ENCODE measurements at regions not wholly inside any gene's neighbourhood (a gene's known extent, or its start where the extent isn't known, plus 50 kb on each side); places are given as distances from the start of the nearest gene placed in this dataset.

DNA sequence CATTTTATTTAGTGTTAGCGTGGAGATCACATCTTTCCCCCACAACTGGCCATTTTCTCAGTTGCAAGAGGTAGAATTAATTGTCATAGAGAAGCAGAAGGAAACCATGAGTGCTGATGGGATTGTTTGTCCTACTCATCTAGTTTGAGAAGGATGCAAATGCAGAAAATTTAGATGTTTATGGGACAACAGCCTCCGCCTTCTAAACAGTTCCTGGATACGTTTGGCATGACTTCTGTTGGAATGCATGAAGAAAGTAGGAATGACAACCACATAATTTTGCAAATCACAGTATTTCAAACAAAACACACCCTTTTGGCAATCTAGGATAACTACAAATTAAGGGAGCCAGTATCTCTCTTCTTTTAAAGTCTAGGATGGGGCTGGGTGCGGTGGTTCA, 240.1 kb upstream of the SUCLG2 start:
- Histone ChIP-seq H3K9ac (ENCODE audit: low read depth, low read length) (no peak overlapping the region), H3K4me1 (ENCODE audit: insufficient read depth, low read length) (no peaks in the 10 kb centered on the region), H3K9me3 (ENCODE audit: control insufficient read depth, insufficient read depth, low read length) (no peaks in the 10 kb centered on the region; the same call in 1 of the 2 replicates), H3K36me3 (ENCODE audit: insufficient read depth, low read length) (no peaks in the 10 kb centered on the region)

DNA sequence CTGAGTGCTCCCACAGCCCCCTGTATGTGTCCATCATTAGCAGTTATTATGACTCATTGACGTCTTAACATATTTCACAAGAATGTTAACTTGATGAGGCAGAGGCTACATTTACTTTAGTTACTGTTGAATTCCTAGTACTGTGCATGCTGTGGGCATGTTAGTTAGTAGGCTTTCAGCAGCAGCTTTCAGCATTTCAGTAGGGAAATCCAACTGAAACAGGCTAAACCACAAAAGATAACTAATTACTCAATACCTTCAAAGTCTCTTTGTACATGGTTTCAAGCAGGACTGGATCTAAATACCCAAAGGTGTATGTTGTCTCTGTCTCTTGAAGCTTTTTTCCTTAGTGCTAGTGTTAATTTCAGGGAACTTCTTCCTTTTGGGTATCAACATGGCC, 229.9 kb upstream of the SUCLG2 start:
- Histone ChIP-seq H3K36me3 (ENCODE audit: insufficient read depth, low read length) (no peaks in the 10 kb centered on the region), H3K4me1 (ENCODE audit: insufficient read depth, low read length) (no peaks in the 10 kb centered on the region), H3K9ac (ENCODE audit: low read depth, low read length) (no peak overlapping the region), H3K9me3 (ENCODE audit: control insufficient read depth, insufficient read depth, low read length) (no peaks in the 10 kb centered on the region)

- H3K4me1 ChIP-seq (ENCODE audit: insufficient read depth, low read length): no peaks in the 10 kb centered on the region
- no peaks in the 10 kb centered on the region for H3K36me3 ChIP-seq (ENCODE audit: insufficient read depth, low read length)
- no peaks in the 10 kb centered on the region for H3K9me3 ChIP-seq (ENCODE audit: control insufficient read depth, insufficient read depth, low read length)
- H3K9ac ChIP-seq (ENCODE audit: low read depth, low read length): no peak overlapping the region
Measured at GRCh38 chr3:67883766-67884165, 229.4 kb upstream of the SUCLG2 start.

GRCh38 chr3:67882981-67883380, 228.6 kb upstream of the SUCLG2 start:
- no peaks in the 10 kb centered on the region for H3K4me1 ChIP-seq (ENCODE audit: insufficient read depth, low read length)
- H3K36me3 ChIP-seq (ENCODE audit: insufficient read depth, low read length): no peaks in the 10 kb centered on the region
- no peak overlapping the region for H3K9ac ChIP-seq (ENCODE audit: low read depth, low read length)
- H3K9me3 ChIP-seq (ENCODE audit: control insufficient read depth, insufficient read depth, low read length): no peaks in the 10 kb centered on the region

GRCh38 chr3:67876261-67876660, 221.8 kb upstream of the SUCLG2 start:
- Histone ChIP-seq H3K4me1 (ENCODE audit: insufficient read depth, low read length) (no peaks in the 10 kb centered on the region), H3K9ac (ENCODE audit: low read depth, low read length) (no peak overlapping the region), H3K36me3 (ENCODE audit: insufficient read depth, low read length) (no peaks in the 10 kb centered on the region), H3K9me3 (ENCODE audit: control insufficient read depth, insufficient read depth, low read length) (no peaks in the 10 kb centered on the region)

- Histone ChIP-seq H3K4me1 (ENCODE audit: insufficient read depth, low read length) (no peaks in the 10 kb centered on the region), H3K9ac (ENCODE audit: low read depth, low read length) (no peak overlapping the region), H3K9me3 (ENCODE audit: control insufficient read depth, insufficient read depth, low read length) (no peaks in the 10 kb centered on the region), H3K36me3 (ENCODE audit: insufficient read depth, low read length) (no peaks in the 10 kb centered on the region)
Measured at GRCh38 chr3:67875858-67876257, 221.4 kb upstream of the SUCLG2 start.

DNA sequence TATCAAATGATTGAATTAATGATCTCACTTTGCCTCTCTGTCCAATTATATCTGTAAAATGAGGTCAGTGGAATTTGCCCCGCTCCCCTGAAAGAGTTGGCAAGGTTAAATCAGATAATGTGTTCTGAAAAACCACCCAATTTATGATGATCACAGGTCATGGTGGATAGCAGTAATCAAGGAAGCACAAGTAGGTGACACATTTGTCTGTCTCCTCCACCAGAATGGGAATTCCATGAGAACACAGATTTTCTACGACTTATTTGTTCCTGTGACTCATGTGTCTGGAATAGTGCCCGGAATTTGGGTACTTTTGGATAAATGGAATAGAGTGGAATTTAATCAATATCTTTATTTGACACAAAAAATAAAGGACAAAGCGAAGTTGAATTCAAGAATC, 220.9 kb upstream of the SUCLG2 start:
- H3K36me3 ChIP-seq (ENCODE audit: insufficient read depth, low read length): no peaks in the 10 kb centered on the region
- no peaks in the 10 kb centered on the region for H3K4me1 ChIP-seq (ENCODE audit: insufficient read depth, low read length)
- no peak overlapping the region for H3K9ac ChIP-seq (ENCODE audit: low read depth, low read length)
- H3K9me3 ChIP-seq (ENCODE audit: control insufficient read depth, insufficient read depth, low read length): no peaks in the 10 kb centered on the region

DNA sequence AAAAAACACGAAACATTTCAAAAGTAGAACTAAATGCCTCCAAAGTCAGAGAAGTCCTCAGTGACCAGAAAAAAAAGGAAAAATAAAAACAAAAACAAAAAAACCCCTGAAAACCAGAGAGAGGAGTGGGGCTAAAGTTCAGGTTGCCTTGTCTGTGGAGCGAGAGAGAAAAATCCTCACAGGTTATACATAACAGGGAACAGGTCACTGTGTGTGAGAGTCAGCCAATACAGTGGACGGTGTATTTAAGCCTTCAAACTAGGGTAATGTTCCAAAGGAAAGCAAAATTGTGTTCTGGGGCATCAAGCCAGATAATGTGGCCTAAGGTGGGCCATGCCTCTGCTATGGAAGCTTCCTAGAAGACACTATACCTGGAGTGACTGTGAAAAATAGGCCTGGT, 216.1 kb upstream of the SUCLG2 start:
- Histone ChIP-seq H3K4me1 (ENCODE audit: insufficient read depth, low read length) (no peaks in the 10 kb centered on the region), H3K9ac (ENCODE audit: low read depth, low read length) (no peak overlapping the region), H3K9me3 (ENCODE audit: control insufficient read depth, insufficient read depth, low read length) (no peaks in the 10 kb centered on the region), H3K36me3 (ENCODE audit: insufficient read depth, low read length) (no peaks in the 10 kb centered on the region)

GRCh38 chr3:67866571-67866970, 212.2 kb upstream of the SUCLG2 start:
- Histone ChIP-seq H3K36me3 (ENCODE audit: insufficient read depth, low read length) (no peaks in the 10 kb centered on the region), H3K9me3 (ENCODE audit: control insufficient read depth, insufficient read depth, low read length) (no peaks in the 10 kb centered on the region), H3K4me1 (ENCODE audit: insufficient read depth, low read length) (no peaks in the 10 kb centered on the region), H3K9ac (ENCODE audit: low read depth, low read length) (no peak overlapping the region)

DNA sequence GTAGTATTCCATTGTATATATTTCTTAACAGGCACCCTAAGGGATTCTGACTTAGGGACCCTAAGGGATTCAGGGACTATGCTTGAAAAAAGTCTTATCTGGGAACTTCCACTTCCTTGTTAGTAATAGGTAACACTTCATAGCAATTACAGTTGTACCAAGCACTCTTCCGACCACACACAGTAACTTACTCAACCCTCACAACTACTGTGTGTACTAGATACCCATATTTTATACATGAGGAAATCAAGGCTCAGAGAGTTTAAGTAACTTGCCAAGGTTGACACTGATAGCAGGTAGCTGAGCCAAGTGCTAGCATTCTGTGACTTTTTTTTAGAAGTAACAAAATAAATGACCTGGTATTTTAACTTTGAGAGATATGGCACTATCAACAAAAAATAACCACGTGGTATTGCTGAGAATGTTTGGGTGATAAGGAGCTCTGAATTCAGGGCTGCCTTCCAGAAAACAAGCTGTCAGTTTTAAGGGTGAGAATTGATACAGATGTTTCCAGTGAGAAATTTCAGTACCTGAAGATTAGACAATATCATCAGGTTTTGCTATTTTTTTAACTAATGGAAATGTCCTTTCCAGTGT, 210.3 kb upstream of the SUCLG2 start:
- no peaks in the 10 kb centered on the region for H3K9me3 ChIP-seq (ENCODE audit: control insufficient read depth, insufficient read depth, low read length)
- H3K9ac ChIP-seq (ENCODE audit: low read depth, low read length): no peak overlapping the region
- H3K36me3 ChIP-seq (ENCODE audit: insufficient read depth, low read length): no peaks in the 10 kb centered on the region
- no peaks in the 10 kb centered on the region for H3K4me1 ChIP-seq (ENCODE audit: insufficient read depth, low read length)

DNA sequence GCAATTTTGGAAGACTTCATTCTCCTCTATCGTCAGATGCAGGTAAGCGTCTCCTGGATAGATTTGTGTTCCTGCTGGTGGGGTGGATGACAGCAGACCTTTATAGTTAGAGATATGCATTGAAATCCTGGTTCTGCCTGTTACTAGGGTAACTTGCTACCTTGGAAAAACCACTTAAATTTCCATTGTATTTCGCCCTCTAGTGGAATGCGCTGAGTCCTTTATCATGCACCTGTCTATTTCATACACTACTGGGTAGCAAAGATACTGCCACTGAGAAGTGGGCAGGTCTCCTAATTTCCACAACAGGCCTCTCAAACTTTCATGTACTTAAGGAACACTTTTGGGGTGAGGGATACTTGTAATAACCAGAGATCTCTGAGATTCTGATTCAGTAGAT, 209.5 kb upstream of the SUCLG2 start:
- no peaks in the 10 kb centered on the region for H3K9me3 ChIP-seq (ENCODE audit: control insufficient read depth, insufficient read depth, low read length)
- H3K9ac ChIP-seq (ENCODE audit: low read depth, low read length): no peak overlapping the region
- no peaks in the 10 kb centered on the region for H3K4me1 ChIP-seq (ENCODE audit: insufficient read depth, low read length)
- no peaks in the 10 kb centered on the region for H3K36me3 ChIP-seq (ENCODE audit: insufficient read depth, low read length)

DNA sequence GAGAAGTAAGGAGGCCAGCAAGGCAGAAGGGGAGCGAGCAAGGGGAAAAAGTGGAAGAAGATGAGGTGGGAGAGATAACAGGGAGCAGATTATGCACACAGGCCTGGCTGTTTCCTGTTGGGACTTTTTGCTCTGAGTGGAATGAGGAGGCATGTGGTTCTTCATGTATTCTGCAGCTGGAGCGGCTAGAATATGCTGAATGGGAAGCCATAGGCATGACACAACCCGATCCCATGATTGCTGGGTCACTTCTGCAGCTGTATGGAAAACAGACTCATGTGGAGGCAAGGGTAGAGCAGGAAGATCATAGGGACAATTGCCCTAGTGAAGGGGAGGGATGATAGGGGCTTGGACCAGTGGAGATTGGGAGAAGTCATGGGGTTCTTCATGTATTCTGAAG, 206.0 kb upstream of the SUCLG2 start:
- H3K36me3 ChIP-seq (ENCODE audit: insufficient read depth, low read length): no peaks in the 10 kb centered on the region

GRCh38 chr3:67858492-67858891, 204.1 kb upstream of the SUCLG2 start:
- Histone ChIP-seq H3K9me3 (ENCODE audit: control insufficient read depth, insufficient read depth, low read length) (no peaks in the 10 kb centered on the region), H3K4me1 (ENCODE audit: insufficient read depth, low read length) (no peaks in the 10 kb centered on the region), H3K9ac (ENCODE audit: low read depth, low read length) (no peak overlapping the region), H3K36me3 (ENCODE audit: insufficient read depth, low read length) (no peaks in the 10 kb centered on the region)

More for the DNA sequence above, 206.0 kb upstream of the SUCLG2 start:
- Histone ChIP-seq H3K9ac (ENCODE audit: low read depth, low read length) (no peak overlapping the region), H3K9me3 (ENCODE audit: control insufficient read depth, insufficient read depth, low read length) (no peaks in the 10 kb centered on the region), H3K4me1 (ENCODE audit: insufficient read depth, low read length) (no peaks in the 10 kb centered on the region)

DNA sequence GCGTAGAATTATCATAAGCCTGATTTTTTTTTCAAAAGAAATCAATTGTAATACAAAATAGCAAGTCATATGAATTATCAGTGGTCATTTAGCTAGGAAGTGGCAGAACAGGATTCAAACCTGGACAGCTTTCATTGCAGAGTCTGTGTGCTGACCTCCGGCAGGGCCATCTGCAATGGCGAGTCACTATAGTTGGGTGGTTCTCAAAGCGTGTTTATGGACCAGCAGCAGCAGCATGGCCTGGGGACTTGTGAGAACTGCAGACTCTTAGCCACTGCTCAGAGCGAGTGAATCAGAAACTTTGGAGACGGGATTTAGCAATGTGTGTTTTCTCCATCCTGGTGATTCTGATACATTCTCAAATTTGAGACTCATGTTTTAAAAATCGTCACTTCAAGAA, 202.3 kb upstream of the SUCLG2 start:
- Histone ChIP-seq H3K9me3 (ENCODE audit: control insufficient read depth, insufficient read depth, low read length) (no peaks in the 10 kb centered on the region), H3K9ac (ENCODE audit: low read depth, low read length) (no peak overlapping the region), H3K4me1 (ENCODE audit: insufficient read depth, low read length) (no peaks in the 10 kb centered on the region), H3K36me3 (ENCODE audit: insufficient read depth, low read length) (no peaks in the 10 kb centered on the region)

DNA sequence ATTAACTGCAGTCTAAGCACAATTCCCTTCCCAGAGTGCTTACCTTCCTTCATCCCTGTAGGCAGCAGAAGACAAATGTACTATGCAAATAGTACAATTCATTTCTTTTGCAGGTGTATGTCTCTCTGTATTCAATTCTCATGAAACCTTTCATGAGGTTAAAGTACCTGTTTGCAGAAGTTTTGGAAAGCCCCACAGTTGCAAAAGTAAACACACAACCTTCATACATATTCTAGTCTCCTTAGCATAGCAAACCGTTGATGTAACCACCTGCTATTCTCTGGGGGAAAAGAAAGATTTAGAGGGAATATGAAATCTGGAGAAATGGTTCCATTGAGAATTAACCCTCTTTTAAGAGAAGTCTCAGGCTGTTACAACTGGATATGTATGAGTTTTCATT, 200.3 kb upstream of the SUCLG2 start:
- no peaks in the 10 kb centered on the region for H3K36me3 ChIP-seq (ENCODE audit: insufficient read depth, low read length)
- H3K9ac ChIP-seq (ENCODE audit: low read depth, low read length): no peak overlapping the region
- no peaks in the 10 kb centered on the region for H3K4me1 ChIP-seq (ENCODE audit: insufficient read depth, low read length)
- H3K9me3 ChIP-seq (ENCODE audit: control insufficient read depth, insufficient read depth, low read length): no peaks in the 10 kb centered on the region

DNA sequence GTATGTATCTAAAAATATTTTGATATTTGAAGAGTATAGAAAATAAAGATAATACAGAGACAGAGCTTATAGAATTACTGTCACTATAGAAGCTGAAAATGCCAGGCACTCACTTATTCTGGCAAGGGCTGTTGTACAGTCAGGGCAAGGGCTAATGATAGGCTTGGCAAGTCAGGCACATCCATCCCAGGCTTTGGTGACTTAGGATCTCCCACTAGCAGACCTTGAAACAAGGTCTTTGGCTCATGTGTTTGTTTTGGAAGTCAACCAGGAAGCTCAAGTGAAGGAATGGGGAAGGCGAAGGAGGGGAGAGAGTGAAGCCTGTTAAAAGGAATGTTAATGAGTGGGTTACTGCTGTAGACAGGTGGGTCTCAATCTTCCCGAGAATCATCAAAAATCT, 199.1 kb upstream of the SUCLG2 start:
- H3K9me3 ChIP-seq (ENCODE audit: control insufficient read depth, insufficient read depth, low read length): no peaks in the 10 kb centered on the region
- no peaks in the 10 kb centered on the region for H3K36me3 ChIP-seq (ENCODE audit: insufficient read depth, low read length)
- no peak overlapping the region for H3K9ac ChIP-seq (ENCODE audit: low read depth, low read length)
- H3K4me1 ChIP-seq (ENCODE audit: insufficient read depth, low read length): no peaks in the 10 kb centered on the region

Data from ES-I3 (cell line).